Right lobe of liver (tissue), 6 donors: ENCODE measurements at regions not wholly inside any gene's neighbourhood (a gene's known extent, or its start where the extent isn't known, plus 50 kb on each side); places are given as distances from the start of the nearest gene placed in this dataset.

Experiments
- ATAC-seq, 4 donors: fragments of 200-7000 bp; cut with Tn5 transposase; one replicate each; pipeline ENCODE4 v1.9.1; 2020; ENCODE audit warnings: mild to moderate bottlenecking in 4 of 4, moderate library complexity in 4 of 4
- DNase-seq, 3 donors: peaks; one replicate each; pipeline ENCODE4 v3.0.0-alpha.2; 2020
- H3K27ac ChIP-seq, 3 donors: fragments of 200-600 bp; one replicate each; pipeline ENCODE4 v1.8.0; 2022
- H3K27me3 ChIP-seq, 2 donors: fragments of 200-600 bp; one replicate each; pipeline ENCODE4 v1.8.0; 2022
- H3K36me3 ChIP-seq, 4 donors: fragments of 200-600 bp; sonication (generic) in 1 of 4; one replicate each; pipeline versions ENCODE4 v1.5.1 to v1.8.0; 2017 to 2022; ENCODE audit warnings: control low read depth in 1 of 4
- H3K4me1 ChIP-seq, 4 donors: fragments of 200-600 bp; sonication (generic) in 1 of 4; one replicate each; pipeline versions ENCODE4 v1.5.1 to v1.8.0; 2017 to 2022; ENCODE audit warnings: control low read depth in 1 of 4
- H3K4me3 ChIP-seq, 3 donors: fragments of 200-600 bp; one replicate each; pipeline ENCODE4 v1.8.0; 2022
- H3K9me3 ChIP-seq, 4 donors: fragments of 200-600 bp; sonication (generic) in 1 of 4; one replicate each; pipeline versions ENCODE4 v1.5.1 to v1.8.0; 2017 to 2022; ENCODE audit warnings: control low read depth in 1 of 4
- CTCF ChIP-seq, 4 donors: fragments of 200-600 bp in 3 of 4; fragments of 450-650 bp in 1 of 4; IDR thresholded peaks; one replicate each; pipeline versions ENCODE4 v1.5.1 to v1.8.0; 2016 to 2022; ENCODE audit warnings: antibody characterized with exemption in 4 of 4, mild to moderate bottlenecking in 2 of 4
- POLR2A ChIP-seq: fragments of 450-650 bp; IDR thresholded peaks from one replicate; pipeline ENCODE4 v1.6.1; 2017; ENCODE audit warnings: antibody characterized with exemption, mild to moderate bottlenecking
- WGBS: methylation state at CpG from one replicate; pipeline ENCODE4 v1.1.6; 2018; ENCODE audit warnings: low coverage, low lambda C conversion rate; ENCODE audit not compliant: insufficient coverage; ENCODE audit errors: missing lambda C conversion rate; 5-methylcytosine and 5-hydroxymethylcytosine counted together
- intact Hi-C, 2 donors: fragments of 100-400 bp; cut with DNase I; formaldehyde crosslinking; loops; one replicate each; pipeline versions ENCODE4 v1.11.2 to v1.14.1; 2022
- donor health status: DM: no; HTN: yes; CAD: no.
- donor health status: DM: no; HTN: no; CAD: no.
- donor health status: DM: no; HTN: no; CAD: no.
- donor health status: DM: no; HTN: yes; CAD: no.
- donor health status: DM: no; HTN: yes; CAD: no.

DNA sequence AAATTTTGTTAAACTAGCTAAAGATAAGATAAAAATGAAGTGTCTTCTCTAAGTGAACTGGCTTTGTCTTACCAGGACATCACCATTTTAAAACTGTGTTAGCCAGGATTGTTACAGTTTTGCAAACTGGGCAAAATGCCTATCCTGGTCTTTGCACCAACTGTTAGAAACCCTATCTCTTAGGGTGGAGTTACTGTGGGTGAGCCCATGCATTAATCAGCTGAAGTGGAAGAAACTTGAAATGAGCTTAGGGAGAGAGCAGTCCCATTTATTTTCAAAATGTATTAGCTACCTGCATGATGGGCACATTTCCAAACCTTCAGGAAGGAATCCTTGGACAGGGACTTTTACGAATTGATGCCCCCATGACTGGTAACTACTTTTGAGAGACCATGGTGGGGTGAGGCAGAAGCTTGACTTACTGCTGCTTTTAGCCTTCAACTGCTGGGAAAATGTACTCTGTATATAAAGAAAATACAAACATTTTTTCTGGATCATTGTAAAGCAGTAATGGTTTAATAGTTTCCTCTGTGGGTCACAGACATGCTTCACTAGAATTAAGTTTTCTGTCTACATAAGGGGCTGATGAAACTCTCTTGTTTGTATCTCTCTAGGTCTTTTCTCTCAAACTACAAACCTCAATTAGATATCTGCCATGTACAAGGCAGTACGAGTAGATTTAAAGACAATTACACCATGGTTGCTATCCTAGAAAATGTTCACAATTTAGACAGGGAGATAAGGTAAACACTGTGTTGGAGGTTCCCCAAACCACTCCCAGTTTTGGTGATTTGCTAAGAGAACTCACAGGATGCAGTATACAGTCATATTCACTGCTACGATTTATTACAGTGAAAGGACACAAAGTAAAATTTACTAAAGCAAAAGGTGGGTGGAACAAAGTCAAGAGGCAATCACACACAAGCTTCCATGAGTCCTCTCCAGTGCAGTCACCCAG is 321.4 kb upstream of the MMADHC start:
- H3K4me3 ChIP-seq: no peak overlapping the region
- H3K27me3 ChIP-seq: no peaks in the 10 kb centered on the region
- no peaks in the 10 kb centered on the region for H3K36me3 ChIP-seq
- H3K27ac ChIP-seq: no peak overlapping the region
- no peak for TF ChIP-seq CTCF (IDR thresholded peaks at IDR 0.05)
- intact Hi-C loops: no loop called here
- peak; percentile 36 to 72 (median 63) for ATAC-seq
- 54% methylated on average over 3 of the region's 3 CpGs for WGBS
- H3K4me1 ChIP-seq: no peaks in the 10 kb centered on the region
- no peak for DNase-seq
- no peaks in the 10 kb centered on the region for H3K9me3 ChIP-seq

DNA sequence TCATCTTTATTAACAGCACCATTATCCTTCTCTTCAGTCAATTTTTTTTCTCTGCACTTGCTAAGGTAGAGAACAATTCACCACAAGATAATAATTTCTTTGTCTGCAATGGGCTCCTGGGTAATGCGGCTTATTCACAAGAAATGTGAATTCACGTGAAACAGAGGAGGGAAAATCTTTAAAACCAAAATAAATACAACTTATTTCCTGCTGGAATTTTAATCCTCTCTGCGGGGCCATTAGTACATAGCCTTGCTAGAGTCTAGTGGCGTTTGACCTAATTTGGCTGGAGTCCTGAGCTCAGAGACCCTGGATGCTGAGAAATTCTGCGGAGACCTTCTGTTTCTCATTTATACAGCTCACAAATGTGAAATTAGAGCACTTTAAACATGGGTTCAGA is 319.3 kb upstream of the MMADHC start:
- WGBS: 73% methylated on average over 5 of the region's 5 CpGs
- no peaks in the 10 kb centered on the region for H3K27me3 ChIP-seq
- intact Hi-C loops: no loop called here
- no peak overlapping the region for H3K27ac ChIP-seq
- ATAC-seq: no peak
- no peak overlapping the region for H3K4me3 ChIP-seq
- DNase-seq: no peak
- TF ChIP-seq POLR2A: no peak
- TF ChIP-seq CTCF (IDR thresholded peaks at IDR 0.05): no peak
- H3K9me3 ChIP-seq: no peaks in the 10 kb centered on the region
- no peaks in the 10 kb centered on the region for H3K36me3 ChIP-seq
- no peaks in the 10 kb centered on the region for H3K4me1 ChIP-seq

GRCh38 chr2:149904352-149905175 is 317.0 kb upstream of the MMADHC start:
- H3K27ac ChIP-seq: no peak overlapping the region
- no peak for DNase-seq
- H3K4me3 ChIP-seq: no peak overlapping the region
- intact Hi-C loops: no loop called here
- ATAC-seq: no peak
- H3K4me1 ChIP-seq: no peaks in the 10 kb centered on the region
- H3K9me3 ChIP-seq: no peaks in the 10 kb centered on the region
- no peak for TF ChIP-seq POLR2A
- no peaks in the 10 kb centered on the region for H3K36me3 ChIP-seq
- H3K27me3 ChIP-seq: no peaks in the 10 kb centered on the region
- 88% methylated on average over 7 of the region's 7 CpGs for WGBS

GRCh38 chr2:149903626-149904025 is 316.1 kb upstream of the MMADHC start:
- DNase-seq: no peak
- WGBS: 91% methylated on average over 2 of the region's 4 CpGs
- H3K36me3 ChIP-seq: no peaks in the 10 kb centered on the region
- H3K4me1 ChIP-seq: no peaks in the 10 kb centered on the region
- no peak overlapping the region for H3K27ac ChIP-seq
- intact Hi-C loops: no loop called here
- H3K27me3 ChIP-seq: no peaks in the 10 kb centered on the region
- ATAC-seq: no peak
- no peak overlapping the region for H3K4me3 ChIP-seq
- no peaks in the 10 kb centered on the region for H3K9me3 ChIP-seq
- TF ChIP-seq POLR2A (no peak), CTCF (IDR thresholded peaks at IDR 0.05) (no peak)

GRCh38 chr2:149902081-149902480 is 314.5 kb upstream of the MMADHC start:
- H3K27ac ChIP-seq: no peak overlapping the region
- H3K27me3 ChIP-seq: no peaks in the 10 kb centered on the region
- intact Hi-C loops: no loop called here
- H3K36me3 ChIP-seq: no peaks in the 10 kb centered on the region
- ATAC-seq: no peak
- no peaks in the 10 kb centered on the region for H3K9me3 ChIP-seq
- H3K4me1 ChIP-seq: no peaks in the 10 kb centered on the region
- WGBS: 85% methylated on average over 2 of the region's 4 CpGs
- no peak overlapping the region for H3K4me3 ChIP-seq
- TF ChIP-seq CTCF (IDR thresholded peaks at IDR 0.05): no peak
- TF ChIP-seq POLR2A: no peak
- DNase-seq: no peak
